Ovary (tissue), 3 donors: ENCODE measurements at regions not wholly inside any gene's neighbourhood (a gene's known extent, or its start where the extent isn't known, plus 50 kb on each side); places are given as distances from the start of the nearest gene placed in this dataset.

ENCODE experiments used
- CTCF ChIP-seq, 3 donors: fragments of 450-650 bp in 2 of 3; fragments of 200-600 bp in 1 of 3; IDR thresholded peaks; one replicate each; pipeline versions ENCODE4 v1.5.1 to v1.8.0; 2016 to 2022; ENCODE audit warnings: antibody characterized with exemption in 3 of 3, mild to moderate bottlenecking in 1 of 3
- EP300 ChIP-seq: sonication (generic); formaldehyde crosslinking; IDR thresholded peaks from one replicate; pipeline ENCODE4 v1.6.1; 2017; ENCODE audit warnings: antibody characterized with exemption
- POLR2A ChIP-seq: fragments of 450-650 bp; IDR thresholded peaks from one replicate; pipeline ENCODE4 v1.6.1; 2017; ENCODE audit warnings: antibody characterized with exemption, mild to moderate bottlenecking, moderate library complexity
- donor health status: DM: no; HTN: no; CAD: no.

GRCh38 chr2:226544596-226545210 is 254.9 kb downstream of the IRS1 start:
- TF ChIP-seq EP300 (no peak), CTCF (IDR thresholded peaks at IDR 0.05) (no peak), POLR2A (no peak)
